Ovary (tissue), 7 donors: ENCODE measurements at regions not wholly inside any gene's neighbourhood (a gene's known extent, or its start where the extent isn't known, plus 50 kb on each side); places are given as distances from the start of the nearest gene placed in this dataset.

Experiments
- DNase-seq, 5 donors: peaks; one replicate each; pipeline ENCODE4 v3.0.0-alpha.2; 2019 to 2020
- H3K27ac ChIP-seq, 2 donors: fragments of 200-600 bp; one replicate each; pipeline versions ENCODE4 v1.5.1 to v1.8.0; 2019 to 2022
- H3K27me3 ChIP-seq: fragments of 200-600 bp; one replicate; pipeline ENCODE4 v1.8.0; 2022
- H3K36me3 ChIP-seq: fragments of 200-600 bp; sonication (generic); one replicate; pipeline ENCODE4 v1.5.1; 2019
- H3K4me1 ChIP-seq: one replicate; pipeline ENCODE4 v1.8.1; 2013; ENCODE audit warnings: mild to moderate bottlenecking, moderate library complexity; ENCODE audit not compliant: insufficient read depth
- H3K4me3 ChIP-seq: fragments of 200-600 bp; sonication (generic); one replicate; pipeline ENCODE4 v1.5.1; 2017
- H3K9me3 ChIP-seq, 2 donors: fragments of 200-600 bp in 1 of 2; sonication (generic) in 1 of 2; one replicate each; pipeline versions ENCODE4 v1.5.1 to v1.8.1; 2013 to 2019; ENCODE audit warnings: mild to moderate bottlenecking in 1 of 2, moderate library complexity in 1 of 2
- EP300 ChIP-seq: sonication (generic); formaldehyde crosslinking; IDR thresholded peaks from one replicate; pipeline ENCODE4 v1.6.1; 2017; ENCODE audit warnings: antibody characterized with exemption
- POLR2A ChIP-seq: fragments of 450-650 bp; IDR thresholded peaks from one replicate; pipeline ENCODE4 v1.6.1; 2017; ENCODE audit warnings: antibody characterized with exemption, mild to moderate bottlenecking, moderate library complexity
- WGBS, 3 donors: extraction: QIAGEN DNeasy Blood & Tissue Kit in 1 of 3; methylation state at CpG; one replicate each; pipeline versions ENCODE4 v1.1.5 to v1.1.7; 2013 to 2017; 5-methylcytosine and 5-hydroxymethylcytosine counted together
- intact Hi-C, 4 donors: fragments of 100-400 bp; cut with DNase I; formaldehyde crosslinking; loops; one replicate each; pipeline versions ENCODE4 v1.11.0 to v1.15.1; 2022 to 2023
- TF ChIP-seq, protein P1 (sequence below), 3 donors: fragments of 450-650 bp in 2 of 3; fragments of 200-600 bp in 1 of 3; IDR thresholded peaks; one replicate each; pipeline versions ENCODE4 v1.5.1 to v1.8.0; 2016 to 2022; ENCODE audit warnings: antibody characterized with exemption in 3 of 3, mild to moderate bottlenecking in 1 of 3
- donor health status: DM: no; HTN: no; CAD: no; lungs with moderate emphysema.
- donor health status: DM: no; HTN: no; CAD: no.
- donor health status: Bipolar disorder and iron deficiency.
- donor health status: DM: no; HTN: no; CAD: no.
- donor health status: DM: yes; HTN: yes; CAD: no.

DNA sequence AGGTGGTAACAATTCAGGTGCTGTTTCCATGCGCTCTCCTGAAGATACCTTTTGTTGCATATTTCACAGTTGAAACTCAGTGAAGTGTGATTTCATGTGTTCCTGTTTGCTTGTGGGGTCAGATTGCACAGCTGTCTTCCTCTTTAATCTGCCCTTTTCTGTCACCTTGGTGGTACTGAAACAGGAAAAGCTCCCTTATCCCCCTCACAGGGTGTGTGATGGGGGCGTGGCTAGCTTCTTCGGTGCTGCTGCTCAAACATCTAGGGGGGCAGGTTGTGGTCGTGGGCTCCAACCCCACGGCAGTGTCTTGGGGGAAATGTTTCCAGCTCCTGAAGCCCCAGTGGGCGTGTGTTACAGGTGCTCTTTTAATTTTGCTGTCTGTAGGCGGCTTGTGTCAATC lies 107.4 kb upstream of the KLF14 start:
- no peaks in the 10 kb centered on the region for H3K27me3 ChIP-seq
- 73 to 85% (median 78%) methylated on average over 7 of the region's 7 CpGs for WGBS, 3 donors
- no peak for DNase-seq
- TF ChIP-seq, protein P1, sequence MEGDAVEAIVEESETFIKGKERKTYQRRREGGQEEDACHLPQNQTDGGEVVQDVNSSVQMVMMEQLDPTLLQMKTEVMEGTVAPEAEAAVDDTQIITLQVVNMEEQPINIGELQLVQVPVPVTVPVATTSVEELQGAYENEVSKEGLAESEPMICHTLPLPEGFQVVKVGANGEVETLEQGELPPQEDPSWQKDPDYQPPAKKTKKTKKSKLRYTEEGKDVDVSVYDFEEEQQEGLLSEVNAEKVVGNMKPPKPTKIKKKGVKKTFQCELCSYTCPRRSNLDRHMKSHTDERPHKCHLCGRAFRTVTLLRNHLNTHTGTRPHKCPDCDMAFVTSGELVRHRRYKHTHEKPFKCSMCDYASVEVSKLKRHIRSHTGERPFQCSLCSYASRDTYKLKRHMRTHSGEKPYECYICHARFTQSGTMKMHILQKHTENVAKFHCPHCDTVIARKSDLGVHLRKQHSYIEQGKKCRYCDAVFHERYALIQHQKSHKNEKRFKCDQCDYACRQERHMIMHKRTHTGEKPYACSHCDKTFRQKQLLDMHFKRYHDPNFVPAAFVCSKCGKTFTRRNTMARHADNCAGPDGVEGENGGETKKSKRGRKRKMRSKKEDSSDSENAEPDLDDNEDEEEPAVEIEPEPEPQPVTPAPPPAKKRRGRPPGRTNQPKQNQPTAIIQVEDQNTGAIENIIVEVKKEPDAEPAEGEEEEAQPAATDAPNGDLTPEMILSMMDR (IDR thresholded peaks at IDR 0.05), result no peak
- no peak for TF ChIP-seq POLR2A
- no peak for TF ChIP-seq EP300
- no peak overlapping the region for H3K27ac ChIP-seq
- no peak overlapping the region for H3K4me3 ChIP-seq
- no peaks in the 10 kb centered on the region for H3K9me3 ChIP-seq
- H3K36me3 ChIP-seq, result no peaks in the 10 kb centered on the region
- H3K4me1 ChIP-seq, result no peaks in the 10 kb centered on the region
- intact Hi-C loops, result no loop called here

DNA sequence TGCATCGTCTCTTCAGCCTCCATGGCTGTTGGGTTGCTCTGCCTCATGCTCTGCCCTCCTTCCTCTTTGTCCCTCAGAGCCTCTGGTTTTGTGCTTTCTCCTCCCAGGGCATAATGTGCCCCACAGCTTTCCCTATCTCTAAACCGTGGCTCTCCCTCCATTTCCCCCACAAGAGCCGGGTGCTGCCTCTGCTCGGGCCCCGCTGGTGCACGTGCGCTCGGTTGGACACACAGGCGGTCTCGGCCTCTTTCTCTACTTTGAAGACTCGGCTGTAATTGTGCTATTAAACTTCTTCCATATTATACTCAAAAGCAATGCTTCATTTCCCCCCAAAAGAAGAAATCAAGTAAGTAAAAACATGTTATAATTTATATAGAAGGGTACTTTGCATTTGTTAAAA lies 109.7 kb upstream of the KLF14 start:
- H3K27ac ChIP-seq, result no peak overlapping the region
- 92 to 97% (median 97%) methylated on average over 11 of the region's 11 CpGs for WGBS, 3 donors
- no peaks in the 10 kb centered on the region for H3K27me3 ChIP-seq
- no peaks in the 10 kb centered on the region for H3K9me3 ChIP-seq
- H3K4me1 ChIP-seq, result no peaks in the 10 kb centered on the region
- TF ChIP-seq POLR2A, result no peak
- no peak for TF ChIP-seq EP300
- TF ChIP-seq, protein P1 (IDR thresholded peaks at IDR 0.05), result no peak
- intact Hi-C loops, result no loop called here
- no peak overlapping the region for H3K4me3 ChIP-seq
- no peak for DNase-seq
- H3K36me3 ChIP-seq, result no peaks in the 10 kb centered on the region

DNA sequence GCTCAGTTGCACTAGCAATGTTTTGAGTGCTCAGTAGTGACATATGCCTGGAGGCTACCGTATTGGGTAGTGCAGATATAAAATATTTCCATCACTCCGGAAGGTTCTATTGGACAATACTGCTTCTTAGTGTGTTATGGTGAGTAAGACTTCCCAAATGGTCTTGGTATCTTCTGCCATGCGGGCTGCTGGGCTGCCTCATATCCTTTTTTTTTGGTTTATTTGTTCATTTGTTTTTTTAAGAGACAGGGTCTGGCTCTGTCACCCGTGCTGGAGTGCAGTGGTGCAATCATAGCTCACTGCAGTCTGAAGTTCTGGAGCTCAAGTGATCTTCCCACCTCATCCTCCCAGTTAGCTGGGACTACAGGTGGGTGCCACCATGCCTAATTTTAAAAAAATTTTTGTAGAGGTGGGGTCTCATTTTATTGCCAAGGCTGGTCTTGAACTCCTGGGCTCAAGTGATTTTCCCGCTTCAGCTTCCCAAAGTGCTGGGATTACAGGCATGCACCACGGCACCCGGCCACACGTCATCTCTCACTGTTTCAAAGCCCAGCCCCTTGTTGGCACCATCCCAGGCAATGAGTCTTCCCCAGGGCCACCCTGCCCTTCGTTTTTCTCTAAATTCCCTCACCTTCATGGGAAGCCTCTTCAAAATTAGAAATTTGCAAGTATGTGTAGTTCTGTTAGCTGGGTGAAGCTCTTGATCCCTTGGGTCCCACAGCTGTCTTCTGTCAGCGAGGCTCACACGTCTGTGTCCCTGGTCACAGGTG lies 111.0 kb upstream of the KLF14 start:
- Histone ChIP-seq H3K9me3 (no peaks in the 10 kb centered on the region), H3K36me3 (no peaks in the 10 kb centered on the region), H3K4me3 (no peak overlapping the region), H3K27ac (no peak overlapping the region), H3K4me1 (no peaks in the 10 kb centered on the region), H3K27me3 (no peaks in the 10 kb centered on the region)
- 72 to 75% (median 74%) methylated on average over 11 of the region's 11 CpGs for WGBS, 3 donors
- TF ChIP-seq POLR2A (no peak), EP300 (no peak)
- TF ChIP-seq, protein P1 (IDR thresholded peaks at IDR 0.05), result no peak
- DNase-seq, result no peak
- intact Hi-C loops, result no loop called here

DNA sequence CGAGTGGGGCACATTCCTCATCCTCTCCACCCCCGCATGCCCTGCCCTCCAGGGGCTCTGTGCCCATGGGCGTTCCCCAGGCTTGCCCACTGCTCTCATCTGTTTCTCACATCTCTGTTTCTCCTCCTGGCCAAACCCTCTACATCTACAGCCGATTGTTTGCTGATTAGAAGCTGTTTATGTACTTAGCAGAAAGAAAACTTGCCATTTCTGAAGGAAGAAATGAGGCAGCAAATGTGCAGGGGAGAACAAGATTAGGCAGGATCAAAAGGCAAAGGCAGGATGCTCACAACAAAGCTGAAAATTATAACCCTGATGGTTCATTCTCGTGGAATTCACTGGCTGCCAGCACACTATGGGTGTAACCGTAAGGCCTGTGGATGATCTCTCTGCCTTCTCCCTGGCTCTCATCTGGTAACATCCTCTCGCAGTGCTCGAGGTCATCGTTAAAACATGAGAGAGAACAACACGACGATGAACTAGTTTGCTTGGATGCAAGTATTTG lies 111.6 kb upstream of the KLF14 start:
- TF ChIP-seq, protein P1 (IDR thresholded peaks at IDR 0.05), result no peak
- TF ChIP-seq POLR2A, result no peak
- TF ChIP-seq EP300, result no peak

More for the DNA sequence above, 111.6 kb upstream of the KLF14 start:
- intact Hi-C loops, result no loop called here
- DNase-seq, result no peak
- Histone ChIP-seq H3K27me3 (no peaks in the 10 kb centered on the region), H3K9me3 (no peaks in the 10 kb centered on the region), H3K36me3 (no peaks in the 10 kb centered on the region), H3K4me1 (no peaks in the 10 kb centered on the region), H3K4me3 (no peak overlapping the region), H3K27ac (no peak overlapping the region)
- 36 to 40% (median 37%) methylated on average over 11 of the region's 11 CpGs for WGBS, 3 donors
